Activated CD4-positive, CD25-positive, alpha-beta regulatory T cell treated with anti-CD3 and anti-CD28 coated beads, Interleukin-2, amount 50 U/mL, for 24 hours (primary cell): ENCODE measurements at regions not wholly inside any gene's neighbourhood (a gene's known extent, or its start where the extent isn't known, plus 50 kb on each side); places are given as distances from the start of the nearest gene placed in this dataset.
"Not testable (repeated sequence)": the region's sequence is repeated elsewhere in the genome, so short reads cannot be mapped to it uniquely, and the experiment has no call there.

Experiments used
- ATAC-seq, 2 donors: fragments of 150-1000 bp; cut with Tn5 transposase; one replicate each; pipeline ENCODE4 v1.10.0; 2021; ENCODE audit warnings: mild to moderate bottlenecking in 1 of 2, moderate library complexity in 1 of 2

- not testable (repeated sequence) for ATAC-seq
Observed at GRCh38 chr12:75941661-75942060, 89.9 kb downstream of the PHLDA1 start.

- no peak for ATAC-seq
Observed at GRCh38 chr12:75939016-75939642, 92.4 kb downstream of the PHLDA1 start.

- ATAC-seq, result no peak
Observed at GRCh38 chr12:75938189-75938588, 93.4 kb downstream of the PHLDA1 start.

GRCh38 chr12:75937486-75937885, 94.1 kb downstream of the PHLDA1 start:
- no peak for ATAC-seq

- no peak for ATAC-seq
Observed at GRCh38 chr12:75936515-75937440, 94.8 kb downstream of the PHLDA1 start.

DNA sequence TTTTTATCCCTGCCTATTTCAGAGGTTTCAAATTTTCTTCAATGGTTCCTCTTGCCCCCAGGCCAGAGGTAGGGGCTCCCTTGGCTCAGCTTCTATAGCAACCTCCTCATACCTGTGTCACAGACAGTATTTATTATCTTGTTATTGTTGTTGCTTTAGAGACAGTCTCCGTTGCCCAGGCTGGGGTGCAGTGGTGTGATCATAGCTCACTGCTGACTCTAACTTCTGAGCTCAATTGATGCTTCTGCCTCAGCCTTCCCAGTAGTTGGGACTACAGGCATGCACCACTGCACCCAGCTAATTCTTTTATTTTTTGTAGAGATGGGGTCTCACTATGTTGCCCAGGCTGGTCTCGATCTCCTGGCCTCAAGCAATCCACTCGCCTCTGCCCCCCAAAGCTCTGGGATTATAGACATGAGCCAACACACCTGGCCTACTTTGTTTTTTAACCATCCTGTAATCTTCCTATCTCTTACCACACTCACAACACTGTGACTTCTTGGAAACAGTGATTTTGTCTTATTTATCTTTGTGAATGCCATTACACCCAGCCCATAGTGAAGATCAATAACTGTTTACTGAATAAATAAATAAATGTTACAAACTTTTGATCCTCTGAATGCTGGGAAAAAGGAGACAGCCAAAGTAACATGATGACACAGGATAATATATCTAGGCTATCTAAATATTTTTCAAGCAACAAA, 95.9 kb downstream of the PHLDA1 start:
- no peak for ATAC-seq

- no peak for ATAC-seq
Observed at GRCh38 chr12:75933101-75933500, 98.5 kb downstream of the PHLDA1 start.

GRCh38 chr12:75932241-75932640, 99.3 kb downstream of the PHLDA1 start:
- no peak for ATAC-seq

GRCh38 chr12:75923964-75924666, 107.5 kb downstream of the PHLDA1 start:
- no peak for ATAC-seq

GRCh38 chr12:75922944-75923642, 108.5 kb downstream of the PHLDA1 start:
- no peak for ATAC-seq

DNA sequence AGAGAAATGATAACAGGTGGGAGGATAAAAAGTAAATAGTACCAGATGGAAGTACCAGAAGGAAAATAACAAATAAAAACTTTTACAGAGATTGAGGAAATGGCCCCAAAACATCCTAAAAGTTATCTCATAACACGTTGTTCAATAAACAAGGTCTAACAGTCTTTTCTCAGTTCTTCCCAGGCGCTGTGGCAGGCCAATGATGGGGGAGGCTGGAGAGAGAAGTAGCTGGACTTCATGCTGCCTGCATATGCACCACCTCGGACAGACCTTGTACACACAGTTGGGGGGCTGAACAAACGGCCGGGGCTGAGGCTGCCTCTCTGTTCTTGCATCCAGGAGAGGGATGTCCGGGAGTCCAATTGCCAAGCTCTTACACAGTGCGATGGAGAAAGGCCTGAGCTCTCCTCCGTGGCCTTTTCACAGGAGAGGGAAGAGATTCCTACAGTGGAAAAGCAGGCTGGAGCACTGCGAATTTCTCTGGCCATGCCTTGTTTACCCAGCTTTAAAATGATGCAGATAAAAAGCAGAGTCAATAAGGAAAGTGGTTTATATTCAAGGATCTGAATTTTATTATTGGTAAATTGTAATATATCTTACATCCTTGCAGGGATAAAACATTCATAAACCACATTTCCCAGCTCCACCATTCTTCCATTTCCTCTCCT, 109.8 kb downstream of the PHLDA1 start:
- ATAC-seq, result no peak

- peak in 1 of 2 donors; percentile 40 for ATAC-seq
Observed at GRCh38 chr12:75917715-75918114, 113.9 kb downstream of the PHLDA1 start.

DNA sequence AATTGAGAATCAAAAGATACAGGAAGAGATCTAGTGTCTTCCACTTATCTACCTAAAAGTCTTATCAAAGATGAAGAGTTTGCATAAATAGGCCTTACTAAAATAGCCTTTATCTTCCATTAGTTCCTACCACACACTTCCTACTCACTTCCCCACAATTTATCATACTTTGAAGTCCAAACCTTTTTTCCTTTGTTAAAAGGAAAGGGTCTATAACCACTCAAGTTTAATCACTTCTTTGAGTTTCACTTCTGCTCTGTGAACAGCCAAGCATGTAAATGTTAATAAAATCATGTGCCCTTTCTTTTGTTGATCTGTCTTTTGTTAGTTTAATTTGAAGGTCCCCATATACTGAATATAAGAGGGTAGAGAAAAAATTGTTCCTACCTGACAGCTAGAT, 114.5 kb downstream of the PHLDA1 start:
- no peak for ATAC-seq

- peak; percentile 77 to 87 for ATAC-seq
Observed at GRCh38 chr12:75913502-75914351, 117.8 kb downstream of the PHLDA1 start.

GRCh38 chr12:75909714-75910656, 121.6 kb downstream of the PHLDA1 start:
- ATAC-seq, result no peak

DNA sequence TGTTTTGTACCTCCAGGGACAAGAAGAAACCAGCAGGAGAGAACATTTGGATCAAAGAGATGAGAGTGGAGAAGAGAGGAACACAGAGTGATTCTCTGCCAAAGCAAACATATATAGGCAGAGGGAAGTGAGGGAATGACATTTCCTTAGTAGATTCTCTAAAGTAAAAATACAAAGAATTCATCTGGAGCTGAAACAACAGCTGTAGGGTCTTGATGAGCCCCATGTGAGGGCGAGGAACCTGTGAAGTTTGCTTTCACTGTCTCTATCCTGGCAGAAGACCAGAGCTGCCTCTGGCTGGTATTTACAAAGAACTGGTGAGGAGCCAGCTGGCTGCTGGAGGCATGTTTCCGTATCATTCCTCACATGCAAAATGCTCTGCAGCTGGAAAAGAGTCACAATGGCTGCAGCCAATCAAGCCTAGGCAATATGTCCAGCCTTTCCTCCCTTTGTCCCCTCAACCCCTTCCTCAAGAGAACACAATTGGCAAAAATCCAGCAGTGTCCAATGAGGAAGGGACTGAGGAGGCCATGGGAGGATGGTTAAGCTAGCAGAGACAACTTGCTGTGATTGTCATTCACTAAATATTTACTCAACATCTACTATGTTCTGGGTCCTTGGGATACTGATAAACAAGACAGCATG, 122.5 kb downstream of the PHLDA1 start:
- no peak for ATAC-seq

DNA sequence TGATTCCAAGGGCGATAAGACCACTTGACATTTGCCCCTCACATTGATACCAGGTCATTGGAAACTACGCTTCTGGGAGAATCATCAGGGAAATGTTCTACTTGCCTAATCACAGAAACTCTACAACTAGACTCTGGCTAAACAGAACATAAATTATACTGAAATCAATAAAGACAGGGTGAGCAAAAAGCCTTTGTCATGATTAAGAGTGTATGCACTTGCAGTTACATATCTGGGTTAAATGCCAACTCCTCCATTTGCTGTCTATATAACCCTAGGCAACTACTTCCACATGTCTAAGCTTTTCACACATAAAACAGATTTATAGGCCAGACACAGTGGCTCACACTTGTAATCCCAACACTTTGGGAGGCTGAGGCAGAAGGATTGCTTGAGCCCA, 125.7 kb downstream of the PHLDA1 start:
- ATAC-seq, result no peak

DNA sequence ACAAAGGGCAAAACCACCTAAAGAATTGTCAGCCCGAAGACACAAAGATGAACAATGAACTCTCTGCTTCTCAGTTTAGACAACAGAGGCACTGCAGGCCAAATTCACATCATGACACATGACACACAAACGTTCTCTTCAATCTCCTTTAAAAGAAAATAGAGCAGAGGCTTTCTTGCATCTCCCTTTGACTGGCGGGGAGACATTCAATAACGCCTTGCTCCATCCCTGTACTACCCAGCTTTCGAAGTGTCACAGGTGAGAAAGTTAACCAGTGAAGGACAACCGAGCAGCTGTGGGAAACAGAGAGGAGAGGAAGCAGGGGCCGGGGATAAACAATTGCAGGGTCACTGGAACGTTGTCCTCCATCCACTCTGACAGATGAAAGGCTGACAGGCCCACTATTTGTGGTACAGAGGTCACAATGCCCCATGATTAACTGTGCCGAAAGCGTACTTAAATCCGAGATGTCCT, 130.8 kb downstream of the PHLDA1 start:
- no peak for ATAC-seq

DNA sequence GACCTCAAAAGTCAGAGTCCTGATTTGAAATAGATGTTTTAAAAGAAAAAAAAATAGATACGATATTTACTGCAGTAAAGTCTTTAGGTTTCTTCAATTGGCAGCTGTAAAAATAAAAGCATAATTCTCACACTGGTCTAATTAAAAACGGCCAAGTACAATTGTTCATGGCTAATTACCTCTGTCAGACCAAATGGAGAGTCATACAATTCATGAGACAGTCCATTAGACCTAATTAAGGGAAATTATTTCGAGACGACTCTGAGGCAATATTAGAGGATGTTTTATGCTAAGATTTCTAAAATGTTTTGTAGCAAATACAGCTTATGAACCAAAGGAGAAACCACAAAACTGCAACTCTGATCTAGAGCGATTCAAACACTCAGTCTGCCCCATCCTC, 131.3 kb downstream of the PHLDA1 start:
- no peak for ATAC-seq
